IMR-90 (cell line): ENCODE measurements at regions not wholly inside any gene's neighbourhood (a gene's known extent, or its start where the extent isn't known, plus 50 kb on each side); places are given as distances from the start of the nearest gene placed in this dataset.

Source experiments
- ATAC-seq: fragments of 200-7000 bp; cut with Tn5 transposase; 2 replicates; pipeline ENCODE4 v1.9.1; 2020; ENCODE audit warnings: low read depth, mild to moderate bottlenecking, moderate library complexity
- BruUV-seq: library from RNA; stranded (reverse); fragments of 400-500 nt; replicated peaks from 2 replicates; lab custom pipeline; 2021; lab: Mats Ljungman, UMichigan
- CTCF ChIA-PET: fragments of 300-600 bp; formaldehyde crosslinking; extraction: SDS; loops from one replicate; lab custom pipeline; 2021; ENCODE audit warnings: antibody characterized with exemption; lab: Yijun Ruan, JAX
- POLR2A ChIA-PET: fragments of 300-600 bp; sonication (Branson Sonifier 250); formaldehyde crosslinking; loops from one replicate; lab custom pipeline; 2022; ENCODE audit warnings: antibody characterized with exemption; ENCODE audit not compliant: unreplicated experiment; lab: Charles Lee
- DNase-seq: peaks from one replicate; pipeline ENCODE4 v3.0.0; 2013
- H2AFZ ChIP-seq: replicated peaks from 2 replicates; pipeline ENCODE3; 2013; ENCODE audit warnings: low read length, mild to moderate bottlenecking; ENCODE audit not compliant: poor library complexity
- H2AK5ac ChIP-seq: 2 replicates; pipeline ENCODE4 v1.6.1; 2013; ENCODE audit warnings: low read depth, low read length, inconsistent platforms
- H2AK9ac ChIP-seq: replicated peaks from 2 replicates; pipeline ENCODE3; 2013; ENCODE audit warnings: mild to moderate bottlenecking, low read depth, low read length, moderate library complexity; ENCODE audit not compliant: poor library complexity
- H2BK120ac ChIP-seq: 2 replicates; pipeline ENCODE4 v1.6.1; 2013; ENCODE audit warnings: low read depth, low read length, inconsistent platforms
- H2BK15ac ChIP-seq: 3 replicates; pipeline ENCODE4 v1.6.1; 2013; ENCODE audit warnings: low read depth, low read length, inconsistent platforms
- H2BK20ac ChIP-seq: 2 replicates; pipeline ENCODE4 v1.6.1; 2013; ENCODE audit warnings: low read depth, mild to moderate bottlenecking, inconsistent platforms, low read length, moderate library complexity
- H2BK5ac ChIP-seq: 2 replicates; pipeline ENCODE4 v1.6.1; 2013; ENCODE audit warnings: mild to moderate bottlenecking, low read depth, low read length, inconsistent platforms; ENCODE audit not compliant: poor library complexity, severe bottlenecking
- H3K14ac ChIP-seq: replicated peaks from 2 replicates; pipeline ENCODE4 v1.6.1; 2013; ENCODE audit warnings: low read depth, low read length, inconsistent platforms
- H3K18ac ChIP-seq: 2 replicates; pipeline ENCODE4 v1.6.1; 2013; ENCODE audit warnings: low read depth, low read length, control low read depth
- H3K23ac ChIP-seq: 2 replicates; pipeline ENCODE4 v1.6.1; 2013; ENCODE audit warnings: low read depth, low read length, inconsistent platforms
- H3K27ac ChIP-seq: 2 replicates; pipeline ENCODE4 v1.5.1; 2013; ENCODE audit warnings: mild to moderate bottlenecking, control low read depth, low read length; ENCODE audit not compliant: insufficient read depth
- H3K27me3 ChIP-seq: 2 replicates; pipeline ENCODE4 v1.6.1; 2013; ENCODE audit warnings: low read length; ENCODE audit not compliant: control insufficient read depth, insufficient read depth
- H3K36me3 ChIP-seq: 2 replicates; pipeline ENCODE4 v1.6.1; 2013; ENCODE audit warnings: low read length, mixed read lengths; ENCODE audit not compliant: control insufficient read depth, insufficient read depth
- H3K4ac ChIP-seq: 2 replicates; pipeline ENCODE4 v1.6.1; 2013; ENCODE audit warnings: low read depth, low read length, inconsistent platforms
- H3K4me1 ChIP-seq: 2 replicates; pipeline ENCODE4 v1.6.1; 2013; ENCODE audit warnings: low read length, mixed read lengths; ENCODE audit not compliant: control insufficient read depth, insufficient read depth
- H3K4me2 ChIP-seq: 2 replicates; pipeline ENCODE4 v1.6.1; 2013; ENCODE audit warnings: low read depth, mild to moderate bottlenecking, control low read depth, low read length, moderate library complexity
- H3K4me3 ChIP-seq: 2 replicates; pipeline ENCODE4 v1.5.1; 2013; ENCODE audit warnings: low read depth, mild to moderate bottlenecking, control low read depth, low read length, moderate library complexity; ENCODE audit not compliant: insufficient read depth
- H3K56ac ChIP-seq: 2 replicates; pipeline ENCODE4 v1.6.1; 2013; ENCODE audit warnings: low read length, inconsistent platforms; ENCODE audit not compliant: insufficient read depth; ENCODE audit errors: extremely low read depth
- H3K79me1 ChIP-seq, 2 experiments: 2 replicates each; pipeline ENCODE4 v1.6.1; 2013; ENCODE audit warnings: low read length in 2 of 2, inconsistent platforms in 1 of 2, low read depth in 1 of 2
- H3K9ac ChIP-seq: 2 replicates; pipeline ENCODE4 v1.6.1; 2013; ENCODE audit warnings: low read depth, low read length, control low read depth
- H3K9me1 ChIP-seq: 2 replicates; pipeline ENCODE4 v1.6.1; 2013; ENCODE audit warnings: low read length, inconsistent platforms; ENCODE audit not compliant: insufficient read depth
- H3K9me3 ChIP-seq: 2 replicates; pipeline ENCODE4 v1.6.1; 2013; ENCODE audit warnings: low read length; ENCODE audit not compliant: control insufficient read depth, insufficient read depth
- H4K20me1 ChIP-seq: 2 replicates; pipeline ENCODE4 v1.6.1; 2013; ENCODE audit warnings: low read length, inconsistent platforms; ENCODE audit not compliant: insufficient read depth
- H4K5ac ChIP-seq: 2 replicates; pipeline ENCODE4 v1.6.1; 2013; ENCODE audit warnings: mild to moderate bottlenecking, low read depth, low read length, control low read depth
- H4K8ac ChIP-seq, 2 experiments: 2 replicates each; pipeline ENCODE4 v1.6.1; 2013; ENCODE audit warnings: low read depth in 2 of 2, low read length in 2 of 2, control low read depth in 1 of 2, inconsistent platforms in 1 of 2
- H4K91ac ChIP-seq: 2 replicates; pipeline ENCODE4 v1.6.1; 2013; ENCODE audit warnings: low read depth, low read length, inconsistent platforms; ENCODE audit not compliant: insufficient read depth
- CEBPB ChIP-seq: IDR thresholded peaks from 2 replicates; pipeline ENCODE4 v1.6.1; 2012; ENCODE audit warnings: low read depth, low read length, improper control_type of control experiment
- RAD21 ChIP-seq: IDR thresholded peaks from 2 replicates; pipeline ENCODE4 v1.6.1; 2012; ENCODE audit warnings: low read length, improper control_type of control experiment
- dilution Hi-C: fragments of 300-500 bp; cut with HindIII; formaldehyde crosslinking; loops from one replicate; pipeline ENCODE4 v1.14.3; 2018; ENCODE audit warnings: low sequenced_read_pairs; ENCODE audit not compliant: unreplicated experiment
- in situ Hi-C: fragments of 300-500 bp; cut with MboI; formaldehyde crosslinking; loops from 3 replicates; pipeline ENCODE4 v1.14.3; 2019; ENCODE audit warnings: low sequenced_read_pairs, inconsistent platforms, mixed read lengths
- intact Hi-C: fragments of 100-400 bp; cut with micrococcal nuclease; formaldehyde crosslinking; loops from 2 replicates; pipeline ENCODE4 v1.10.0; 2022

- POLR2A ChIA-PET, result no interaction called here
- Histone ChIP-seq H3K4me3 (no peak overlapping the region), H4K20me1 (no peaks in the 10 kb centered on the region), H3K36me3 (no peaks in the 10 kb centered on the region), H3K27me3 (no peaks in the 10 kb centered on the region), H4K5ac (no peak overlapping the region), H3K4me2 (no peak overlapping the region), H3K14ac (no peak overlapping the region), H3K4ac (no peak overlapping the region), H2AK9ac (no peak overlapping the region), H3K4me1 (no peaks in the 10 kb centered on the region), H2BK15ac (no peak overlapping the region), H3K9me1 (no peaks in the 10 kb centered on the region), H3K9me3 (peaks cover 2% of the 10 kb centered on the region; the same call in 1 of the 2 replicates), H2BK120ac (no peak overlapping the region), H2AK5ac (no peak overlapping the region), H2BK20ac (no peak overlapping the region), H3K56ac (no peak overlapping the region), H4K91ac (no peak overlapping the region), H3K18ac (no peak overlapping the region), H3K23ac (no peak overlapping the region), H3K79me1 (no peaks in the 10 kb centered on the region), H2AFZ (no peak overlapping the region), H4K8ac (no peak overlapping the region), H3K27ac (no peak overlapping the region), H2BK5ac (no peak overlapping the region), H3K9ac (no peak overlapping the region)
- DNase-seq (no peak), ATAC-seq (no peak)
- in situ Hi-C loops, result no loop called here
- TF ChIP-seq RAD21 (no peak), CEBPB (0 out of 2 replicates have a peak, but pooled peaks have one; percentile 11)
- dilution Hi-C loops, result no loop called here
- intact Hi-C loops, result no loop called here
- CTCF ChIA-PET, result no interaction called here
- no TSS peak for BruUV-seq
Observed at GRCh38 chr4:30207389-30207788, 512.8 kb upstream of the PCDH7 start.
